Ascending aorta (tissue), 2 donors: ENCODE measurements at regions not wholly inside any gene's neighbourhood (a gene's known extent, or its start where the extent isn't known, plus 50 kb on each side); places are given as distances from the start of the nearest gene placed in this dataset.
A peak's percentile ranks its signal among the peaks of the same experiment; 100 is the strongest.

ENCODE experiments used
- DNase-seq, 2 donors: peaks; one replicate each; pipeline ENCODE4 v3.0.0-alpha.2; 2019; ENCODE audit warnings: low spot score in 2 of 2
- H3K27ac ChIP-seq, 2 donors: fragments of 200-600 bp; sonication (generic); one replicate each; pipeline ENCODE4 v1.5.1; 2016 to 2017; ENCODE audit warnings: mild to moderate bottlenecking in 1 of 2
- H3K27me3 ChIP-seq: fragments of 200-600 bp; sonication (generic); one replicate; pipeline ENCODE4 v1.5.1; 2017
- H3K36me3 ChIP-seq, 2 donors: fragments of 200-600 bp; sonication (generic); one replicate each; pipeline ENCODE4 v1.5.1; 2016
- H3K4me1 ChIP-seq, 2 donors: fragments of 200-600 bp; sonication (generic); one replicate each; pipeline ENCODE4 v1.5.1; 2016 to 2017; ENCODE audit warnings: mild to moderate bottlenecking in 1 of 2
- H3K4me3 ChIP-seq, 2 donors: fragments of 200-600 bp; sonication (generic); one replicate each; pipeline ENCODE4 v1.5.1; 2016 to 2017; ENCODE audit warnings: mild to moderate bottlenecking in 1 of 2
- H3K9me3 ChIP-seq, 2 donors: fragments of 200-600 bp; sonication (generic); one replicate each; pipeline ENCODE4 v1.5.1; 2016
- intact Hi-C: fragments of 100-400 bp; cut with DNase I; formaldehyde crosslinking; loops from one replicate; pipeline ENCODE4 v1.15.1; 2023
- TF ChIP-seq, protein P1 (sequence below), 3 experiments: fragments of 200-600 bp in 2 of 3; fragments of 450-650 bp in 1 of 3; sonication (generic) in 2 of 3; IDR thresholded peaks; one replicate each; pipeline ENCODE4 v1.5.1; 2016 to 2019; ENCODE audit warnings: antibody characterized with exemption in 3 of 3, mild to moderate bottlenecking in 1 of 3, moderate library complexity in 1 of 3

DNA sequence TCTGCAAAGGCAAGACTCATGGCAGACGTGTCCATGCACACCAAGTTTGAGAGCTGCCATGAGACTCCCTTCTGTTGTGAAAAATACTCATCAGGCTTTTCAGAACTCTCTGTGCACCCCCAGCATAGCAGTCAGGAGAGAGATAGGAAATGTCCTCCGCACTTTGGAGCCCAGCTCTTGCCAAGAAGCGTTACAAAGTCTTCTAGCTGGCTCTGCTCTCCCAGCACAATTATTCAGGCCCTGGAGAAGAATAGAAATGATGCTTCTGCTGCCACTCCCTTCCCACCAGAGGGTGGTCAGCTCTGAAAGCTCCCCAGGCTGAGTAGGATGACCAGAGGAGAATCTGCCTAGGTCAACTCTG is 594.4 kb upstream of the ID2 start:
- H3K4me1 ChIP-seq = no peaks in the 10 kb centered on the region
- no peak for DNase-seq
- H3K9me3 ChIP-seq = no peaks in the 10 kb centered on the region
- no peaks in the 10 kb centered on the region for H3K27me3 ChIP-seq
- no peak overlapping the region for H3K4me3 ChIP-seq
- TF ChIP-seq, protein P1, sequence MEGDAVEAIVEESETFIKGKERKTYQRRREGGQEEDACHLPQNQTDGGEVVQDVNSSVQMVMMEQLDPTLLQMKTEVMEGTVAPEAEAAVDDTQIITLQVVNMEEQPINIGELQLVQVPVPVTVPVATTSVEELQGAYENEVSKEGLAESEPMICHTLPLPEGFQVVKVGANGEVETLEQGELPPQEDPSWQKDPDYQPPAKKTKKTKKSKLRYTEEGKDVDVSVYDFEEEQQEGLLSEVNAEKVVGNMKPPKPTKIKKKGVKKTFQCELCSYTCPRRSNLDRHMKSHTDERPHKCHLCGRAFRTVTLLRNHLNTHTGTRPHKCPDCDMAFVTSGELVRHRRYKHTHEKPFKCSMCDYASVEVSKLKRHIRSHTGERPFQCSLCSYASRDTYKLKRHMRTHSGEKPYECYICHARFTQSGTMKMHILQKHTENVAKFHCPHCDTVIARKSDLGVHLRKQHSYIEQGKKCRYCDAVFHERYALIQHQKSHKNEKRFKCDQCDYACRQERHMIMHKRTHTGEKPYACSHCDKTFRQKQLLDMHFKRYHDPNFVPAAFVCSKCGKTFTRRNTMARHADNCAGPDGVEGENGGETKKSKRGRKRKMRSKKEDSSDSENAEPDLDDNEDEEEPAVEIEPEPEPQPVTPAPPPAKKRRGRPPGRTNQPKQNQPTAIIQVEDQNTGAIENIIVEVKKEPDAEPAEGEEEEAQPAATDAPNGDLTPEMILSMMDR (IDR thresholded peaks at IDR 0.05) = no peak
- no peaks in the 10 kb centered on the region for H3K36me3 ChIP-seq
- H3K27ac ChIP-seq = no peak overlapping the region
- intact Hi-C loops = no loop called here

DNA sequence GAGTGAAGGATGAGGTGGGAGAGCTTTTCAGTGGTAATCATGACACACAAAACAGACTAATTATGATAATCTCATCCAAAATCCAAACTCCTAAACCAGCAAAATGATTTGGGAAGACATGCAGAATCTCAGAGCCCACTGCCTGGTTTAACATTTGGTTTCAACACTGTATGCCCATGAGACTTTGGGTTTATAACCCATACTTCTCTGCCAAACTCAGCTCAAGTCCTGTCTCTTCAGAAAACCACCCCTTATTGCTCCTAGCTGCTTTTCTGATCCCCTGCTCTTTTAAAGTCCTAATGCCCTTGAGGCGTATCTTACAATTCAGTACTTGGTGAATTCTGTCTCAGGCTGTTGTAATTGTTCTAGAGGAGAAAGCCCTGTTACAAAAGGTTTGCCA is 593.0 kb upstream of the ID2 start:
- no peak overlapping the region for H3K4me3 ChIP-seq
- no peaks in the 10 kb centered on the region for H3K27me3 ChIP-seq
- TF ChIP-seq, protein P1 (IDR thresholded peaks at IDR 0.05) = no peak
- no peak for DNase-seq
- H3K4me1 ChIP-seq = no peaks in the 10 kb centered on the region
- H3K36me3 ChIP-seq = no peaks in the 10 kb centered on the region
- H3K9me3 ChIP-seq = no peaks in the 10 kb centered on the region
- intact Hi-C loops = no loop called here
- H3K27ac ChIP-seq = no peak overlapping the region

DNA sequence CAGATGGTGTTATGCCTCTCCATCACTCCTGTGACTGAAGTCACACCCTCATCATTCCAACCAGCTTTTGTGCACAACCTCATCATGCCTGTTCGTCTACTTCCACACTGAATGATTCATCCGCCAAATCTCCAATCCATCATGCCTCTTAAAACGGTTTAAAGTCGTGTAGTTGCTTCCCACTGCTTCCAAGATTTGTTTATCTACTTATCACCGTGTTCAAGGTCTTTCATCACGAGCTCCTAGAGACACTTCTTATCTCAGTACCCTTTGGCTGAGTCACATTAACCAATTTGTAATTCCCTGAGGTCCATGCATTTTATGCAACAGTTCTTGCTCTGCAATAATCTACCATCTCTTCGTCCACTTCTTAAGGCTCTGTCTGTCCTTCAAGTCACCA is 592.3 kb upstream of the ID2 start:
- intact Hi-C loops = no loop called here
- TF ChIP-seq, protein P1 (IDR thresholded peaks at IDR 0.05) = no peak
- H3K4me3 ChIP-seq = no peak overlapping the region
- H3K27ac ChIP-seq = no peak overlapping the region
- no peak for DNase-seq
- no peaks in the 10 kb centered on the region for H3K27me3 ChIP-seq
- H3K9me3 ChIP-seq = no peaks in the 10 kb centered on the region
- H3K4me1 ChIP-seq = no peaks in the 10 kb centered on the region
- no peaks in the 10 kb centered on the region for H3K36me3 ChIP-seq

DNA sequence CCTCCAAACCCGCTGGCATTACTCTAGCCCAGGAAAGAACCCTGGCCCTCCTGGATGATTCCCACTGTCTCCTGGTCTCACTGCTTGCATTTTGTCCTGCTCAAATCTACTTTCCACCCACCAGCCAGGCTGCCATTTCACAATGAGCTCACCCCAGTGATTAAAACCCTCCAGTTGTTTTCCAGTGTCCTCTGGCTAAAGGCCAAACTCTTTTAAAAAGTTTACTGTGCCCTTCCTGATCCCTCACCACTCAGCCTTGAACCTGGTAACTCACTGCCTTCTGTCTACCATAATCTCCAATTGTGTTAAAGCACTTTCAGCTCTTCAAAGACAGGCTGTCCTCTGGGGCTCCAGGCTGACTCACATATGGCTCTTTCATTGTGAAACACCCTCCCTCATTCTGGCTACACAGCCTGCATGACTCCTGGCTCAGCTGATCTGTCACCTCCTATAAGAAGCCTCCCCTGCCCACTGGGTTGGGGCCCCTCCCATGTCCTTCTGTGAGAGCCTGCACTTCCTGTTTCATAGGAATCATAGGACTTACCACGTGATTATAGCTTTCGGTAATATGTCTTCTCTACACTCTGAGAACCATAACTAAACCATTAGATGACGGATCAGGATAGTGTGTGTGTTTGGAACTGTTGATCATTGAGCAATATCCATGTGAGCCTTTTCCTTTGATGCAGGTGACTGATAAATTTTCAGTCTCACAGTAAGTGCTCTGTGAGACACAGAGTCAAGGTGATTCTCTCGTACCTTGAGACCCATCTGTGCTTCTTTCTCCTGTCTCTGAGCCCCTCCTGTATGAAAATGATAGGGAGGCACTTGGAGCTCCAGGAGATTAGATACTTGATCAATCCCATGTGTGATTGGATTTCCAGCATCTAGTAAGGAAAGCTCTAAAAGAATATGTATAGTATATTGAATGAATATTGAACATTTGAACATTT is 590.8 kb upstream of the ID2 start:
- no peaks in the 10 kb centered on the region for H3K4me1 ChIP-seq
- no peaks in the 10 kb centered on the region for H3K27me3 ChIP-seq
- TF ChIP-seq, protein P1 (IDR thresholded peaks at IDR 0.05) = no peak
- no peak overlapping the region for H3K4me3 ChIP-seq
- intact Hi-C loops = no loop called here
- H3K27ac ChIP-seq = no peak overlapping the region
- H3K36me3 ChIP-seq = no peaks in the 10 kb centered on the region
- H3K9me3 ChIP-seq = no peaks in the 10 kb centered on the region
- peak; percentile 59 to 86 for DNase-seq

DNA sequence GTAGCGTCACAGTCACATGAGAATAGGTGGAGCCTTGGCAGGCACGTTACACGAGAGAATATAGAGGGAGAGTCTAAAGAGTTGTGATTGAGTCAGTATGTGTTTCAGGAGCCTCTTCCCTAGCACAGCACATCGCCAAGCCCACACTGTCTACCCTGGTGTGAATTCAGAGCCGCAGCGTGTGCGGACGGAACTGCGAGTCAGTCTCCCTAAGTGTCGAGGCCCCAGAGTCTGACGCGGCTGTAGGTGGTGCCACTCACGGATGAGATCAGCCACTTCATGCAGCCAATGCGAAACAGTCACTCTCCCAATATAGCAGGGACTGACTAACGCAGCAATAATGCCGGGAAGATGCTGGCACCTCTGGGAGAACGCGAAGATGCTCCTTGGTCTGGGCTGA is 587.3 kb upstream of the ID2 start:
- intact Hi-C loops = no loop called here
- no peak overlapping the region for H3K4me3 ChIP-seq
- no peaks in the 10 kb centered on the region for H3K36me3 ChIP-seq
- no peak for DNase-seq
- H3K27ac ChIP-seq = no peak overlapping the region
- H3K27me3 ChIP-seq = no peaks in the 10 kb centered on the region
- H3K4me1 ChIP-seq = no peaks in the 10 kb centered on the region
- TF ChIP-seq, protein P1 (IDR thresholded peaks at IDR 0.05) = no peak
- no peaks in the 10 kb centered on the region for H3K9me3 ChIP-seq
